Activated naive CD4-positive, alpha-beta T cell treated with anti-CD3 and anti-CD28 coated beads, Interleukin-2, amount 10 ng/mL, durations not matched to agents 7 days and 5 days (primary cell): ENCODE measurements at regions not wholly inside any gene's neighbourhood (a gene's known extent, or its start where the extent isn't known, plus 50 kb on each side); places are given as distances from the start of the nearest gene placed in this dataset.

Experiments used
- CTCF ChIA-PET: fragments of 350-600 bp; sonication (Branson Sonifier 250); formaldehyde crosslinking; loops from one replicate; lab custom pipeline; 2021; ENCODE audit warnings: antibody characterized with exemption; lab: Charles Lee
- DNase-seq: peaks from one replicate; pipeline ENCODE4 v3.0.0-alpha.2; 2020
- H3K27ac Mint-ChIP-seq: one replicate; pipeline ENCODE4 v1.8.0; 2021; ENCODE audit warnings: mild to moderate bottlenecking, moderate library complexity, mixed read lengths
- H3K27me3 Mint-ChIP-seq: one replicate; pipeline ENCODE4 v1.8.0; 2021; ENCODE audit warnings: mild to moderate bottlenecking, mixed read lengths
- H3K36me3 Mint-ChIP-seq: one replicate; pipeline ENCODE4 v1.8.0; 2021; ENCODE audit warnings: mixed read lengths
- H3K4me1 Mint-ChIP-seq: one replicate; pipeline ENCODE4 v1.8.0; 2021; ENCODE audit warnings: mixed read lengths
- H3K4me3 Mint-ChIP-seq: one replicate; pipeline ENCODE4 v1.8.0; 2021; ENCODE audit warnings: mild to moderate bottlenecking, moderate library complexity, mixed read lengths
- H3K9me3 Mint-ChIP-seq: one replicate; pipeline ENCODE4 v1.8.0; 2021; ENCODE audit warnings: mixed read lengths

GRCh38 chr21:23455676-23456075, 2151.6 kb downstream of the MRPL39 start:
- H3K27me3 Mint-ChIP-seq: no peaks in the 10 kb centered on the region
- no peaks in the 10 kb centered on the region for H3K9me3 Mint-ChIP-seq
- H3K36me3 Mint-ChIP-seq: no peaks in the 10 kb centered on the region
- H3K27ac Mint-ChIP-seq: no peak overlapping the region
- CTCF ChIA-PET: no interaction called here
- DNase-seq: no peak
- H3K4me3 Mint-ChIP-seq: no peak overlapping the region
- H3K4me1 Mint-ChIP-seq: no peaks in the 10 kb centered on the region

- CTCF ChIA-PET: no interaction called here
- no peaks in the 10 kb centered on the region for H3K9me3 Mint-ChIP-seq
- H3K27me3 Mint-ChIP-seq: no peaks in the 10 kb centered on the region
- no peaks in the 10 kb centered on the region for H3K36me3 Mint-ChIP-seq
- H3K27ac Mint-ChIP-seq: no peak overlapping the region
- H3K4me3 Mint-ChIP-seq: no peak overlapping the region
- H3K4me1 Mint-ChIP-seq: no peaks in the 10 kb centered on the region
- DNase-seq: no peak
Measured at GRCh38 chr21:23452384-23453083, 2154.7 kb downstream of the MRPL39 start.

- Mint-ChIP-seq H3K36me3 (no peaks in the 10 kb centered on the region), H3K4me1 (no peaks in the 10 kb centered on the region), H3K27ac (no peak overlapping the region), H3K27me3 (no peaks in the 10 kb centered on the region), H3K9me3 (no peaks in the 10 kb centered on the region), H3K4me3 (no peak overlapping the region)
- no peak for DNase-seq
- CTCF ChIA-PET: no interaction called here
Measured at GRCh38 chr21:23445307-23445706, 2162.0 kb downstream of the MRPL39 start.

GRCh38 chr21:23438081-23438480, 2169.2 kb downstream of the MRPL39 start:
- CTCF ChIA-PET: no interaction called here

GRCh38 chr21:23402929-23403520, 2204.3 kb downstream of the MRPL39 start:
- CTCF ChIA-PET: no interaction called here
- no peak overlapping the region for H3K27ac Mint-ChIP-seq
- no peak for DNase-seq
- H3K4me1 Mint-ChIP-seq: no peaks in the 10 kb centered on the region
- H3K36me3 Mint-ChIP-seq: no peaks in the 10 kb centered on the region
- H3K9me3 Mint-ChIP-seq: no peaks in the 10 kb centered on the region
- H3K4me3 Mint-ChIP-seq: no peak overlapping the region
- H3K27me3 Mint-ChIP-seq: no peaks in the 10 kb centered on the region

More at GRCh38 chr21:23438081-23438480, 2169.2 kb downstream of the MRPL39 start:
- H3K4me1 Mint-ChIP-seq: no peaks in the 10 kb centered on the region
- H3K9me3 Mint-ChIP-seq: no peaks in the 10 kb centered on the region
- no peak overlapping the region for H3K27ac Mint-ChIP-seq
- no peaks in the 10 kb centered on the region for H3K36me3 Mint-ChIP-seq
- DNase-seq: no peak
- no peak overlapping the region for H3K4me3 Mint-ChIP-seq
- no peaks in the 10 kb centered on the region for H3K27me3 Mint-ChIP-seq

- Mint-ChIP-seq H3K9me3 (no peaks in the 10 kb centered on the region), H3K27ac (no peak overlapping the region), H3K4me1 (no peaks in the 10 kb centered on the region), H3K36me3 (no peaks in the 10 kb centered on the region), H3K4me3 (no peak overlapping the region), H3K27me3 (no peaks in the 10 kb centered on the region)
- CTCF ChIA-PET: no interaction called here
- no peak for DNase-seq
Measured at GRCh38 chr21:23401278-23401677, 2206.0 kb downstream of the MRPL39 start.

- no peaks in the 10 kb centered on the region for H3K27me3 Mint-ChIP-seq
- no peak for DNase-seq
- no peaks in the 10 kb centered on the region for H3K36me3 Mint-ChIP-seq
- CTCF ChIA-PET: interaction anchor here (0.6 kb wide), 1 partner anchor 173 kb away, joined by 3 read pairs; no protein-coding TSS in a partner anchor
- H3K4me1 Mint-ChIP-seq: no peaks in the 10 kb centered on the region
- no peak overlapping the region for H3K4me3 Mint-ChIP-seq
- no peak overlapping the region for H3K27ac Mint-ChIP-seq
- H3K9me3 Mint-ChIP-seq: no peaks in the 10 kb centered on the region
Measured at GRCh38 chr21:23398726-23399125, 2208.6 kb downstream of the MRPL39 start.

- Mint-ChIP-seq H3K9me3 (no peaks in the 10 kb centered on the region), H3K27me3 (no peaks in the 10 kb centered on the region), H3K36me3 (no peaks in the 10 kb centered on the region), H3K4me1 (no peaks in the 10 kb centered on the region), H3K27ac (no peak overlapping the region), H3K4me3 (no peak overlapping the region)
- no peak for DNase-seq
- CTCF ChIA-PET: no interaction called here
Measured at GRCh38 chr21:23394458-23394857, 2212.8 kb downstream of the MRPL39 start.

- H3K4me3 Mint-ChIP-seq: no peak overlapping the region
- H3K4me1 Mint-ChIP-seq: no peaks in the 10 kb centered on the region
- H3K36me3 Mint-ChIP-seq: no peaks in the 10 kb centered on the region
- no peaks in the 10 kb centered on the region for H3K27me3 Mint-ChIP-seq
- CTCF ChIA-PET: no interaction called here
- no peak overlapping the region for H3K27ac Mint-ChIP-seq
- peaks cover 5% of the 10 kb centered on the region for H3K9me3 Mint-ChIP-seq
- no peak for DNase-seq
Measured at GRCh38 chr21:23384679-23385078, 2222.6 kb downstream of the MRPL39 start.

- Mint-ChIP-seq H3K36me3 (no peaks in the 10 kb centered on the region), H3K9me3 (no peaks in the 10 kb centered on the region), H3K4me1 (no peaks in the 10 kb centered on the region), H3K27ac (no peak overlapping the region), H3K4me3 (no peak overlapping the region), H3K27me3 (no peaks in the 10 kb centered on the region)
- no peak for DNase-seq
- CTCF ChIA-PET: no interaction called here
Measured at GRCh38 chr21:23374155-23374554, 2233.1 kb downstream of the MRPL39 start.

GRCh38 chr21:23356905-23357304, 2250.4 kb downstream of the MRPL39 start:
- Mint-ChIP-seq H3K4me3 (no peak overlapping the region), H3K9me3 (peaks cover 16% of the 10 kb centered on the region), H3K4me1 (no peaks in the 10 kb centered on the region), H3K27me3 (no peaks in the 10 kb centered on the region), H3K36me3 (no peaks in the 10 kb centered on the region), H3K27ac (no peak overlapping the region)
- no peak for DNase-seq
- CTCF ChIA-PET: no interaction called here

- no peaks in the 10 kb centered on the region for H3K27me3 Mint-ChIP-seq
- H3K36me3 Mint-ChIP-seq: no peaks in the 10 kb centered on the region
- H3K4me3 Mint-ChIP-seq: no peak overlapping the region
- H3K4me1 Mint-ChIP-seq: no peaks in the 10 kb centered on the region
- CTCF ChIA-PET: no interaction called here
- DNase-seq: no peak
- no peak overlapping the region for H3K27ac Mint-ChIP-seq
- H3K9me3 Mint-ChIP-seq: no peaks in the 10 kb centered on the region
Measured at GRCh38 chr21:23316190-23316589, 2291.1 kb downstream of the MRPL39 start.

GRCh38 chr21:23308741-23309140, 2298.5 kb downstream of the MRPL39 start:
- DNase-seq: no peak
- H3K4me3 Mint-ChIP-seq: no peak overlapping the region
- no peaks in the 10 kb centered on the region for H3K36me3 Mint-ChIP-seq
- H3K27ac Mint-ChIP-seq: no peak overlapping the region
- CTCF ChIA-PET: no interaction called here
- no peaks in the 10 kb centered on the region for H3K9me3 Mint-ChIP-seq
- no peaks in the 10 kb centered on the region for H3K27me3 Mint-ChIP-seq
- no peaks in the 10 kb centered on the region for H3K4me1 Mint-ChIP-seq

- Mint-ChIP-seq H3K27me3 (no peaks in the 10 kb centered on the region), H3K4me1 (no peaks in the 10 kb centered on the region), H3K9me3 (no peaks in the 10 kb centered on the region), H3K36me3 (no peaks in the 10 kb centered on the region), H3K4me3 (no peak overlapping the region), H3K27ac (no peak overlapping the region)
- no peak for DNase-seq
- CTCF ChIA-PET: no interaction called here
Measured at GRCh38 chr21:23307065-23307464, 2300.2 kb downstream of the MRPL39 start.

GRCh38 chr21:23292292-23292691, 2294.1 kb downstream of the NCAM2 start:
- Mint-ChIP-seq H3K27ac (no peak overlapping the region), H3K4me3 (no peak overlapping the region), H3K36me3 (no peaks in the 10 kb centered on the region), H3K9me3 (peaks cover 5% of the 10 kb centered on the region), H3K4me1 (no peaks in the 10 kb centered on the region), H3K27me3 (no peaks in the 10 kb centered on the region)
- CTCF ChIA-PET: no interaction called here
- no peak for DNase-seq
